NT2/D1 (cell line): ENCODE measurements at regions not wholly inside any gene's neighbourhood (a gene's known extent, or its start where the extent isn't known, plus 50 kb on each side); places are given as distances from the start of the nearest gene placed in this dataset.

Source experiments
- SUZ12 ChIP-seq: IDR thresholded peaks from 2 replicates; pipeline ENCODE4 v1.6.1; 2011; ENCODE audit not compliant: insufficient read length, insufficient read depth; ENCODE audit errors: extremely low read depth
- YY1 ChIP-seq: IDR thresholded peaks from 2 replicates; pipeline ENCODE4 v1.6.1; 2011; ENCODE audit not compliant: insufficient read length, insufficient read depth

DNA sequence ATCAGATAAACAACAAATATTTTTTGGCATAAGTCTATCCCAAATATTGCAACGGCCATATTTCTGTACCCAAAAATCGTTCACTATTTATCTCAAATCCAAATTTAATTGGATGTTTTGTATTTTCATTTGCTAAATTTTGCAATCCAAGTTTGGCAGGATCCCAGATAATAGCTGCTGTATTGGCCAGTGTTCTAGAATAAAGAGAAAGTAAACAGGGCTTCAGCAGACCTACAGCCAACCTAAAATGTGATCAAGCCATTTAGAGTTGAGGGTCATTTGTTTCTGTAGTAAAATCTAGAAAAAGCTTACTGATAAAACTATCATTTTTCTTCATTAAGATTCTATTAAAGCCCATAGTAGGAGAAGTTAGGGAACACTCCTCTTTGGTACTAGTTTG lies 506.6 kb upstream of the PTBP2 start:
- TF ChIP-seq SUZ12 (no peak), YY1 (no peak)
